ENCODE measurements at regions not wholly inside any gene's neighbourhood (a gene's known extent, or its start where the extent isn't known, plus 50 kb on each side); places are given as distances from the start of the nearest gene placed in this dataset.

DNA sequence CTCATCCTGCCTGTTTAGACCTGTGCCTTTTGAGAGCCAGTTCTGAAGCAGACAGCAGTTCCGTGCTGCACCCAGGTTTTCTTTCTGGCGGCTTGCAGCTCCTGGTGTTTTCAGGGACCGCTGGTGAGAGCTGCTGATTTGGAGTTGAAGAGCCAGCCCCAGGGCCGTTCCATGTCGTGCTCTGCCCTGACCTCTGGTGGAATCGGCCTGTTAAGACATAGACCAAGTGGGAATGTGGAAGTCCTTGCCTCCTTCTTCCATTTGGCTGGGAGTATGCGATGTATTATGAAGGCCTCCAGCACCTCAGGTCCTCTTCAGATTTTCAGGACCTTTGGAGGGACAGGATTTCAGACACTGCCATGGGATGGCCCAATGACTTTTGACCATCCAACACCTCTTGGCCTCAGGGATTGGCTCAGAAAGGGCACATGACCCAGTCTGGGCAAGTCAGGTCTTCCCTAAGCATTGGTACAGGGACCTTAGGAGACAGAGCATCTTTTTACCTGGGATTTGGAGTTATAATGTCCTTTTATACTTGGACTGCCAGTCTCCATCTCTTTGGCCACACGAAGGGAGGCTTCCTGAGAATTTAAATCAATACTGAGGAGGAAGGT is 136.1 kb upstream of the CLINT1 start:
- peaks cover 12 to 13% of the 10 kb centered on the region in 2 donors for H3K4me1 Mint-ChIP-seq
- no peaks in the 10 kb centered on the region for H3K9me3 ChIP-seq (ENCODE audit: control insufficient read depth, insufficient read depth, low read length)

DNA sequence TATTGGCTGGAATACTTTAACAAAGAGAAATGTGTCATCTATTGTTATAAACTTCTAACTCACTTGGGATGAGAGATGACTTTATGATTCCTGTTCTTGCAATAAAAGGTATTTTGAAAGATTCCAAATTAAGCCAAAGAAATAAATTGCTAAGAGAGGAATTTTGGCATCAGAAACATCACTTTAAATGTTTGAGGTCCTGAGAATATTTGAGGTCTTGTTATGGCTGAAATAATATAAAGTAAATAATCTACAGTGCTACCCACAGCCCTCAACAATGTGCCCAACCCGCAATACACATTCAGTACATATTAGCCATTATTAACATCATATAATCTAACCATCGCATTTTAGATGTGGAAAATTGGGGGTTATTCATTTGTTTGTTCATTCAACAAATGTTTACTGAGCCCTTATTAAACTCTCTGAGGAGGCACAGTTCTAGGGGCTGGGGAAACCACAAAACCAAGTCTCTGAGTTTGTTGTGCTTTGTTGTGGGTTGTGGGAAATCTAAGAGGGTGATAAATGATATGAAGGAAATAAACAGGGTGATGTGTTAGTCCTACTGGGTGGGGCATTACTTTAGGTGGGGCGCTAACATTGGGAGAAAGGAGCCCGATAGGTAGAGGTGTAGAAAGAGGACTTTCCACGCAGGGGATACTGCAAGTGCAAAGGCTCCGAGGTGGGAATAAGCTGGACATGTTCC is 135.2 kb upstream of the CLINT1 start:
- ATAC-seq (peak in 2 of 3 donors; percentile 41 to 71), DNase-seq (peak in 1 of 2 donors; percentile 77)
- no peaks in the 10 kb centered on the region for H3K36me3 Mint-ChIP-seq
- H3K27ac Mint-ChIP-seq: no peak overlapping the region
- Histone ChIP-seq H3K9me3 (ENCODE audit: control insufficient read depth, insufficient read depth, low read length) (no peaks in the 10 kb centered on the region), H3K4me3 (ENCODE audit: low read length) (no peak overlapping the region), H3K4me1 (ENCODE audit: control insufficient read depth, insufficient read depth, low read length) (peaks cover 19% of the 10 kb centered on the region), H3K27me3 (ENCODE audit: control insufficient read depth, insufficient read depth, low read length) (peaks cover 22% of the 10 kb centered on the region), H3K36me3 (ENCODE audit: control insufficient read depth, insufficient read depth, low read length) (no peaks in the 10 kb centered on the region), H3K27ac (ENCODE audit: low read length) (no peak overlapping the region)
- H3K4me3 Mint-ChIP-seq: peak overlapping the region; percentile 40
- intact Hi-C loops (cut with micrococcal nuclease): no loop called here
- H3K4me1 Mint-ChIP-seq: peaks cover 12 to 13% of the 10 kb centered on the region in 2 donors
- peaks cover 42 to 61% of the 10 kb centered on the region in 2 donors for H3K27me3 Mint-ChIP-seq (ENCODE audit: low read depth in 2 of 2)
- TF ChIP-seq, protein P1, sequence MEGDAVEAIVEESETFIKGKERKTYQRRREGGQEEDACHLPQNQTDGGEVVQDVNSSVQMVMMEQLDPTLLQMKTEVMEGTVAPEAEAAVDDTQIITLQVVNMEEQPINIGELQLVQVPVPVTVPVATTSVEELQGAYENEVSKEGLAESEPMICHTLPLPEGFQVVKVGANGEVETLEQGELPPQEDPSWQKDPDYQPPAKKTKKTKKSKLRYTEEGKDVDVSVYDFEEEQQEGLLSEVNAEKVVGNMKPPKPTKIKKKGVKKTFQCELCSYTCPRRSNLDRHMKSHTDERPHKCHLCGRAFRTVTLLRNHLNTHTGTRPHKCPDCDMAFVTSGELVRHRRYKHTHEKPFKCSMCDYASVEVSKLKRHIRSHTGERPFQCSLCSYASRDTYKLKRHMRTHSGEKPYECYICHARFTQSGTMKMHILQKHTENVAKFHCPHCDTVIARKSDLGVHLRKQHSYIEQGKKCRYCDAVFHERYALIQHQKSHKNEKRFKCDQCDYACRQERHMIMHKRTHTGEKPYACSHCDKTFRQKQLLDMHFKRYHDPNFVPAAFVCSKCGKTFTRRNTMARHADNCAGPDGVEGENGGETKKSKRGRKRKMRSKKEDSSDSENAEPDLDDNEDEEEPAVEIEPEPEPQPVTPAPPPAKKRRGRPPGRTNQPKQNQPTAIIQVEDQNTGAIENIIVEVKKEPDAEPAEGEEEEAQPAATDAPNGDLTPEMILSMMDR (IDR thresholded peaks at IDR 0.05): no peak
- no peaks in the 10 kb centered on the region for H3K9me3 Mint-ChIP-seq
- 28% methylated on average over 4 of the region's 6 CpGs for WGBS (ENCODE audit: insufficient coverage)

More for the DNA sequence above, 136.1 kb upstream of the CLINT1 start:
- Histone ChIP-seq H3K27ac (ENCODE audit: low read length) (no peak overlapping the region), H3K27me3 (ENCODE audit: control insufficient read depth, insufficient read depth, low read length) (peaks cover 22% of the 10 kb centered on the region), H3K4me1 (ENCODE audit: control insufficient read depth, insufficient read depth, low read length) (peaks cover 19% of the 10 kb centered on the region), H3K36me3 (ENCODE audit: control insufficient read depth, insufficient read depth, low read length) (no peaks in the 10 kb centered on the region), H3K4me3 (ENCODE audit: low read length) (no peak overlapping the region)
- intact Hi-C loops (cut with micrococcal nuclease): loop anchor here (1.0 kb wide), 2 partner anchors 175 to 233 kb away; no protein-coding TSS in a partner anchor
- WGBS (ENCODE audit: insufficient coverage): 27% methylated on average over 8 of the region's 8 CpGs
- H3K4me3 Mint-ChIP-seq: peak overlapping the region; percentile 40
- TF ChIP-seq, protein P1 (IDR thresholded peaks at IDR 0.05): peak; percentile 58
- peak; percentile 69 to 87 (median 77) for ATAC-seq
- H3K27ac Mint-ChIP-seq: no peak overlapping the region
- DNase-seq: peak in 1 of 2 donors; percentile 68
- peaks cover 35 to 61% of the 10 kb centered on the region in 2 donors for H3K27me3 Mint-ChIP-seq (ENCODE audit: low read depth in 2 of 2)
- no peaks in the 10 kb centered on the region for H3K36me3 Mint-ChIP-seq
- no peaks in the 10 kb centered on the region for H3K9me3 Mint-ChIP-seq

DNA sequence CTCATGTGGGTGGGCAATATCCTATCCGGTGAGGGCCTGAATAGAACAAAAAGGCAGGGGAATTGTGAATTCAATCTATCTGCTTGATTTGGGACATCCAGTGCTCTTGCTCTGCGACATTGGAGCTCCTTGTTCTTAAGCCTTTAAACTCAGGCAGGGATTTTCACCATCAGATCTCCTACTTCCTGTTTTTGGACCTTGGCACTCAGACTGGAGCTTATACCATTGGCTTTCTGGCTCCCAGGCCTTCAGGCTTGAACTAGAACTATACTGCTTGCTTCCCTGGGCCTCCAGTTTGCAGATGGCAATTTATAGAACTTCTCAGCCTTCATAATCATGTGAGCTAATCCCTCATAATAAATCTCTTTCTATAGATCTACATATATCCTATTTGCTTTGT is 134.3 kb upstream of the CLINT1 start:
- no peak overlapping the region for H3K4me3 Mint-ChIP-seq
- Histone ChIP-seq H3K4me1 (ENCODE audit: control insufficient read depth, insufficient read depth, low read length) (peaks cover 19% of the 10 kb centered on the region), H3K9me3 (ENCODE audit: control insufficient read depth, insufficient read depth, low read length) (no peaks in the 10 kb centered on the region), H3K36me3 (ENCODE audit: control insufficient read depth, insufficient read depth, low read length) (no peaks in the 10 kb centered on the region), H3K4me3 (ENCODE audit: low read length) (no peak overlapping the region), H3K27ac (ENCODE audit: low read length) (no peak overlapping the region), H3K27me3 (ENCODE audit: control insufficient read depth, insufficient read depth, low read length) (peaks cover 22% of the 10 kb centered on the region)
- H3K4me1 Mint-ChIP-seq: peaks cover 12 to 13% of the 10 kb centered on the region in 2 donors
- H3K36me3 Mint-ChIP-seq: no peaks in the 10 kb centered on the region
- no peak for DNase-seq
- intact Hi-C loops (cut with micrococcal nuclease): no loop called here
- peaks cover 45 to 63% of the 10 kb centered on the region in 2 donors for H3K27me3 Mint-ChIP-seq (ENCODE audit: low read depth in 2 of 2)
- H3K27ac Mint-ChIP-seq: no peak overlapping the region
- 95% methylated on average over 2 of the region's 2 CpGs for WGBS (ENCODE audit: insufficient coverage)
- no peak for ATAC-seq
- TF ChIP-seq, protein P1 (IDR thresholded peaks at IDR 0.05): no peak
- no peaks in the 10 kb centered on the region for H3K9me3 Mint-ChIP-seq

All from natural killer cell (primary cell).